Endothelial cell of umbilical vein (primary cell): ENCODE measurements at regions not wholly inside any gene's neighbourhood (a gene's known extent, or its start where the extent isn't known, plus 50 kb on each side); places are given as distances from the start of the nearest gene placed in this dataset.

Experiments
- BruUV-seq: library from RNA; stranded (reverse); fragments of 400-500 nt; replicated peaks from 2 replicates; lab custom pipeline; 2021; lab: Mats Ljungman, UMichigan
- CTCF ChIA-PET: fragments of 300-600, 350-600 bp; sonication (Branson Sonifier 250); formaldehyde crosslinking; loops from one replicate; lab custom pipeline; 2021; ENCODE audit warnings: antibody characterized with exemption, inconsistent platforms; lab: Charles Lee
- POLR2A ChIA-PET: fragments of 300-600, 350-600 bp; sonication (Branson Sonifier 250); formaldehyde crosslinking; loops from one replicate; lab custom pipeline; 2021; ENCODE audit warnings: antibody characterized with exemption, inconsistent platforms; lab: Charles Lee
- DNase-seq: peaks from one replicate; pipeline ENCODE4 v3.0.0-alpha.2; 2011; ENCODE audit warnings: low read depth, low spot score
- FAIRE-seq: peaks from 2 replicates; lab custom pipeline; 2011; peaks lifted over from hg19 to GRCh38; lab: Jason Lieb, UNC
- H2AFZ ChIP-seq: 2 replicates; pipeline ENCODE4 v1.6.0; 2012; ENCODE audit warnings: low read depth, low read length, control low read depth, inconsistent platforms
- H3K27ac ChIP-seq: 2 replicates; pipeline ENCODE4 v1.5.1; 2011; ENCODE audit warnings: low read depth, mild to moderate bottlenecking, control low read depth, low read length, moderate library complexity; ENCODE audit not compliant: insufficient read depth
- H3K27me3 ChIP-seq, 2 experiments: 2 replicates each; pipeline versions ENCODE4 v1.6.0 to v1.6.1; 2011; ENCODE audit warnings: low read length in 2 of 2, mixed read lengths in 1 of 2; ENCODE audit not compliant: control insufficient read depth in 2 of 2, insufficient read depth in 2 of 2
- H3K36me3 ChIP-seq, 2 experiments: 2 replicates in 1 of 2; 3 replicates in 1 of 2; pipeline ENCODE4 v1.5.1; 2011; ENCODE audit warnings: low read length in 2 of 2, mild to moderate bottlenecking in 1 of 2, moderate library complexity in 1 of 2; ENCODE audit not compliant: control insufficient read depth in 2 of 2, insufficient read depth in 2 of 2; ENCODE audit errors: extremely low read depth in 1 of 2
- H3K4me1 ChIP-seq: 3 replicates; pipeline ENCODE4 v1.5.1; 2011; ENCODE audit warnings: mild to moderate bottlenecking, low read length; ENCODE audit not compliant: control insufficient read depth, insufficient read depth; ENCODE audit errors: extremely low read depth
- H3K4me2 ChIP-seq: 2 replicates; pipeline ENCODE4 v1.6.1; 2011; ENCODE audit warnings: low read length, control low read depth, mixed read lengths; ENCODE audit not compliant: insufficient read depth
- H3K4me3 ChIP-seq, 3 experiments: fragments of 200-600 bp in 1 of 3; sonication (generic), shearing (Covaris generic) in 1 of 3; replicated peaks in 1 of 3; 2 replicates each; pipeline ENCODE4 v1.5.1; 2011 to 2016; ENCODE audit warnings: control low read depth in 3 of 3, low read length in 3 of 3, mild to moderate bottlenecking in 2 of 3, inconsistent platforms in 1 of 3, low read depth in 1 of 3, moderate library complexity in 1 of 3; ENCODE audit not compliant: insufficient read depth in 1 of 3
- H3K79me2 ChIP-seq: 2 replicates; pipeline ENCODE4 v1.6.0; 2012; ENCODE audit warnings: low read length, inconsistent platforms; ENCODE audit not compliant: control insufficient read depth, insufficient read depth
- H3K9ac ChIP-seq: replicated peaks from 2 replicates; pipeline ENCODE3; 2011; ENCODE audit warnings: low read length, control low read depth; ENCODE audit not compliant: insufficient read depth; ENCODE audit errors: extremely low read depth
- H3K9me1 ChIP-seq: replicated peaks from 3 replicates; pipeline ENCODE4 v1.6.0; 2011; ENCODE audit warnings: mild to moderate bottlenecking, low read length; ENCODE audit not compliant: control insufficient read depth, insufficient read depth; ENCODE audit errors: extremely low read depth
- H3K9me3 ChIP-seq: replicated peaks from 2 replicates; pipeline ENCODE4 v1.5.1; 2012; ENCODE audit warnings: low read length, inconsistent platforms; ENCODE audit not compliant: control insufficient read depth, insufficient read depth
- H4K20me1 ChIP-seq: replicated peaks from 2 replicates; pipeline ENCODE3; 2011; ENCODE audit warnings: mild to moderate bottlenecking, low read length; ENCODE audit not compliant: control insufficient read depth, insufficient read depth; ENCODE audit errors: extremely low read depth
- EZH2 ChIP-seq: IDR thresholded peaks from 2 replicates; pipeline ENCODE4 v1.6.1; 2012; ENCODE audit warnings: borderline replicate concordance, low read depth, mild to moderate bottlenecking, moderate library complexity, low read length, inconsistent platforms; ENCODE audit not compliant: severe bottlenecking
- FOS ChIP-seq: IDR thresholded peaks from 2 replicates; pipeline ENCODE4 v1.6.1; 2011; ENCODE audit warnings: mild to moderate bottlenecking, low read length, moderate library complexity, borderline replicate concordance; ENCODE audit not compliant: insufficient read depth
- GATA2 ChIP-seq: IDR thresholded peaks from 2 replicates; pipeline ENCODE4 v1.7.0; 2011; ENCODE audit warnings: low read depth, mild to moderate bottlenecking, moderate library complexity, mixed read lengths, low read length; ENCODE audit not compliant: insufficient read length, insufficient read depth
- JUN ChIP-seq: IDR thresholded peaks from 2 replicates; pipeline ENCODE4 v1.6.1; 2011; ENCODE audit warnings: borderline replicate concordance, low read depth; ENCODE audit not compliant: insufficient read length, insufficient read depth
- MAX ChIP-seq: IDR thresholded peaks from 2 replicates; pipeline ENCODE4 v1.6.1; 2011; ENCODE audit not compliant: insufficient read depth, insufficient read length
- MYC ChIP-seq: IDR thresholded peaks from one replicate; pipeline ENCODE4 v1.6.1; 2011; ENCODE audit warnings: mild to moderate bottlenecking, low read depth, low read length
- POLR2A ChIP-seq: IDR thresholded peaks from 2 replicates; pipeline ENCODE4 v1.6.1; 2012; ENCODE audit warnings: low read depth, mild to moderate bottlenecking, control low read depth, low read length
- POLR2AphosphoS5 ChIP-seq: IDR thresholded peaks from 2 replicates; pipeline ENCODE4 v1.6.1; 2012; ENCODE audit warnings: low read depth, mild to moderate bottlenecking, control low read depth, low read length, moderate library complexity; ENCODE audit not compliant: insufficient read depth
- dilution Hi-C: fragments of 300-500 bp; cut with MboI; formaldehyde crosslinking; loops from one replicate; pipeline ENCODE4 v1.15.0; 2019; ENCODE audit warnings: low sequenced_read_pairs; ENCODE audit not compliant: extremely low pct_ligation_motif_present
- intact Hi-C: fragments of 100-400 bp; cut with micrococcal nuclease; formaldehyde crosslinking; loops from one replicate; pipeline ENCODE4 v1.10.0; 2022
- TF ChIP-seq, protein P1 (sequence below), 2 donors: IDR thresholded peaks; 1 replicate in 1 of 2; 2 replicates in 1 of 2; pipeline ENCODE4 v1.5.1; 2011; ENCODE audit warnings: low read length in 2 of 2, mild to moderate bottlenecking in 2 of 2, moderate library complexity in 2 of 2, control low read depth in 1 of 2, inconsistent platforms in 1 of 2, low read depth in 1 of 2; ENCODE audit not compliant: insufficient read depth in 1 of 2; ENCODE audit errors: extremely low read depth in 1 of 2

DNA sequence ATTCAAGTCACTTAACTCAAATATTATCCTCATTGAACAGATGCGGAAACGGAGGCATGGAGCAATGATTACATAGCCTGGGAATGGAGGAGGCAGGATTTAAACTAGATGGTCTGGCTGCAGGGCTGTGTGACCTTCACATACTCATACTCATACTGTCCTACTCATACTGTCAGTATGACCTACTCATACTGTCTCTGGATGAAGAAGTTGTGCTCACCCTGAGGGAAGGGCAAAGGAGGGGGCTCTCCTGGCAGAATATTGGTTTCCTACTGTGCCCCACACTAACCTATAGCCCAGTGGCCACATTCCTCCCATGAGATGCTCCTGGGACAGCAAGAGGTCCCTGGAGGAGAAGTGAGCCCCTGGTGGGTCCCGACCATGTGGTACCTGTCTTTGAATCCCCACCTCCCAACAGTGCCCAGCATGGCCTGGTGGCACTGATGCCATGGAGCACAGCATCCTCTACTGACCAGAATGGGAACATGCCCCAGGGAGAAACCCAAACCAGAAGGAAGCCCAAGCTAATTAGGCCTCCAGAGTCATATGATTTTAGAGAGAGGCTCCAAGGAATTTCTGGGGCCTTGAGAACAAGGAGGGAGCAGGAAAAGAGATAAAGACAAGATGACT is 197.3 kb upstream of the SDK2 start:
- no peak for FAIRE-seq
- no peak for DNase-seq
- ChIA-PET POLR2A (no interaction called here), CTCF (no interaction called here)
- H3K9ac ChIP-seq = no peak overlapping the region
- dilution Hi-C loops (no loop called here), intact Hi-C loops (no loop called here)
- no peak overlapping the region for H3K4me3 ChIP-seq
- no peaks in the 10 kb centered on the region for H3K27me3 ChIP-seq
- no peak overlapping the region for H3K27ac ChIP-seq
- H3K4me2 ChIP-seq = no peak overlapping the region
- H3K9me3 ChIP-seq = peaks cover 4% of the 10 kb centered on the region
- H2AFZ ChIP-seq = no peak overlapping the region
- H3K9me1 ChIP-seq = no peaks in the 10 kb centered on the region
- H4K20me1 ChIP-seq = no peaks in the 10 kb centered on the region
- no peaks in the 10 kb centered on the region for H3K4me1 ChIP-seq
- H3K36me3 ChIP-seq = no peaks in the 10 kb centered on the region
- H3K79me2 ChIP-seq = no peaks in the 10 kb centered on the region
- TF ChIP-seq, protein P1, sequence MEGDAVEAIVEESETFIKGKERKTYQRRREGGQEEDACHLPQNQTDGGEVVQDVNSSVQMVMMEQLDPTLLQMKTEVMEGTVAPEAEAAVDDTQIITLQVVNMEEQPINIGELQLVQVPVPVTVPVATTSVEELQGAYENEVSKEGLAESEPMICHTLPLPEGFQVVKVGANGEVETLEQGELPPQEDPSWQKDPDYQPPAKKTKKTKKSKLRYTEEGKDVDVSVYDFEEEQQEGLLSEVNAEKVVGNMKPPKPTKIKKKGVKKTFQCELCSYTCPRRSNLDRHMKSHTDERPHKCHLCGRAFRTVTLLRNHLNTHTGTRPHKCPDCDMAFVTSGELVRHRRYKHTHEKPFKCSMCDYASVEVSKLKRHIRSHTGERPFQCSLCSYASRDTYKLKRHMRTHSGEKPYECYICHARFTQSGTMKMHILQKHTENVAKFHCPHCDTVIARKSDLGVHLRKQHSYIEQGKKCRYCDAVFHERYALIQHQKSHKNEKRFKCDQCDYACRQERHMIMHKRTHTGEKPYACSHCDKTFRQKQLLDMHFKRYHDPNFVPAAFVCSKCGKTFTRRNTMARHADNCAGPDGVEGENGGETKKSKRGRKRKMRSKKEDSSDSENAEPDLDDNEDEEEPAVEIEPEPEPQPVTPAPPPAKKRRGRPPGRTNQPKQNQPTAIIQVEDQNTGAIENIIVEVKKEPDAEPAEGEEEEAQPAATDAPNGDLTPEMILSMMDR (IDR thresholded peaks at IDR 0.05; ENCODE audit: extremely low read depth in 1 of 2, insufficient read depth in 1 of 2, low read depth in 1 of 2, low read length in 2 of 2) = no peak
- TF ChIP-seq FOS = no peak
- TF ChIP-seq POLR2AphosphoS5 = no peak
- TF ChIP-seq EZH2 = no peak
- no peak for TF ChIP-seq MAX
- no peak for TF ChIP-seq MYC
- no peak for TF ChIP-seq JUN
- no peak for TF ChIP-seq POLR2A
- no peak for TF ChIP-seq GATA2
- no TSS peak for BruUV-seq
